Astrocyte (in vitro differentiated cells and primary cell): ENCODE measurements at regions not wholly inside any gene's neighbourhood (a gene's known extent, or its start where the extent isn't known, plus 50 kb on each side); places are given as distances from the start of the nearest gene placed in this dataset.

ENCODE experiments used
- EZH2 ChIP-seq: IDR thresholded peaks from 2 replicates; pipeline ENCODE4 v1.6.1; 2012; ENCODE audit warnings: mild to moderate bottlenecking, low read length, inconsistent platforms; ENCODE audit not compliant: insufficient read depth
- TF ChIP-seq, protein P1 (sequence below): IDR thresholded peaks from 2 replicates; pipeline ENCODE4 v1.5.1; 2011; ENCODE audit warnings: low read depth, mild to moderate bottlenecking, inconsistent platforms, low read length, moderate library complexity; ENCODE audit not compliant: insufficient read depth

DNA sequence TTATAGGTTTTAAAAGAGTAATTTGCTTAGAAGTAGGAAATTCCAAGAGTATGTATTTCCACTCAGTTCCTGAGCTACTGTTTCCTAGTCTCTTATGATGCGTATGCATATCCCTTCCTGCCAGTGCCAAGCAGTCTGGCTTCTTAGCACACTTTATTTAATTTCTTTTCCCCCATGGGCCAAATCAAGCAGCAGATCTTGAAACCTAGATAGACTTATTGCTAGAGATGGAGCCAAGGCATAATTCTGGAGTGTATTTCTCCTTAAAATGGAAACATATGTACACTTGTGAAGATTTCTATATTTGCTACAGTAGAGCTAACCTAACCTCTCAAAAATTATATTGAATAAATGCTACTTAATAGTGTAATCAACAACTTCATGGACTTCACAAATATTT, 2337.6 kb downstream of the PCDH7 start:
- TF ChIP-seq, protein P1, sequence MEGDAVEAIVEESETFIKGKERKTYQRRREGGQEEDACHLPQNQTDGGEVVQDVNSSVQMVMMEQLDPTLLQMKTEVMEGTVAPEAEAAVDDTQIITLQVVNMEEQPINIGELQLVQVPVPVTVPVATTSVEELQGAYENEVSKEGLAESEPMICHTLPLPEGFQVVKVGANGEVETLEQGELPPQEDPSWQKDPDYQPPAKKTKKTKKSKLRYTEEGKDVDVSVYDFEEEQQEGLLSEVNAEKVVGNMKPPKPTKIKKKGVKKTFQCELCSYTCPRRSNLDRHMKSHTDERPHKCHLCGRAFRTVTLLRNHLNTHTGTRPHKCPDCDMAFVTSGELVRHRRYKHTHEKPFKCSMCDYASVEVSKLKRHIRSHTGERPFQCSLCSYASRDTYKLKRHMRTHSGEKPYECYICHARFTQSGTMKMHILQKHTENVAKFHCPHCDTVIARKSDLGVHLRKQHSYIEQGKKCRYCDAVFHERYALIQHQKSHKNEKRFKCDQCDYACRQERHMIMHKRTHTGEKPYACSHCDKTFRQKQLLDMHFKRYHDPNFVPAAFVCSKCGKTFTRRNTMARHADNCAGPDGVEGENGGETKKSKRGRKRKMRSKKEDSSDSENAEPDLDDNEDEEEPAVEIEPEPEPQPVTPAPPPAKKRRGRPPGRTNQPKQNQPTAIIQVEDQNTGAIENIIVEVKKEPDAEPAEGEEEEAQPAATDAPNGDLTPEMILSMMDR = no peak
- TF ChIP-seq EZH2 = no peak
